HCT116 (cell line): ENCODE measurements at regions not wholly inside any gene's neighbourhood (a gene's known extent, or its start where the extent isn't known, plus 50 kb on each side); places are given as distances from the start of the nearest gene placed in this dataset.

Experiments
- ATAC-seq: fragments of 200-7000 bp; cut with Tn5 transposase; 2 replicates; pipeline ENCODE4 v1.9.1; 2020; ENCODE audit warnings: mild to moderate bottlenecking, moderate library complexity
- BruUV-seq: library from RNA; stranded (reverse); fragments of 400-500 nt; replicated peaks from 2 replicates; lab custom pipeline; 2021; lab: Mats Ljungman, UMichigan
- CTCF ChIA-PET: fragments of 300-600 bp; sonication (Branson Sonifier 250); formaldehyde crosslinking; loops from one replicate; lab custom pipeline; 2021; ENCODE audit warnings: antibody characterized with exemption; lab: Charles Lee
- POLR2A ChIA-PET: fragments of 300-600, 350-600 bp; sonication (Branson Sonifier 250); formaldehyde crosslinking; loops from one replicate; lab custom pipeline; 2021; ENCODE audit warnings: antibody characterized with exemption; lab: Charles Lee
- RAD21 ChIA-PET, 2 experiments: fragments of 300-600 bp; sonication (Branson Sonifier 250); formaldehyde crosslinking; loops; one replicate each; lab custom pipeline; 2023; ENCODE audit warnings: low total read pairs in 2 of 2; ENCODE audit not compliant: uncharacterized antibody in 2 of 2, unreplicated experiment in 2 of 2, low non-redundant PET in 1 of 2; lab: Charles Lee
- DNase-seq: peaks from one replicate; pipeline ENCODE4 v3.0.0-alpha.2; 2010; ENCODE audit warnings: low read depth, low spot score
- H2AFZ ChIP-seq: fragments of 200-600 bp; shearing (Covaris generic), sonication (generic); 2 replicates; pipeline ENCODE4 v1.6.1; 2017; ENCODE audit warnings: low read depth, mixed run types, mixed read lengths, antibody characterized with exemption, low read length; ENCODE audit not compliant: poor library complexity, severe bottlenecking
- H3K27ac ChIP-seq: 2 replicates; pipeline ENCODE4 v1.5.1; 2012; ENCODE audit warnings: low read depth, low read length
- H3K27me3 ChIP-seq: fragments of 200-600 bp; sonication (generic); 2 replicates; pipeline ENCODE4 v1.6.1; 2016; ENCODE audit warnings: mixed run types, low read length, mixed read lengths; ENCODE audit not compliant: insufficient read depth
- H3K36me3 ChIP-seq, 2 experiments: fragments of 200-500 bp in 1 of 2; fragments of 200-600 bp in 1 of 2; sonication (Bioruptor generic) in 1 of 2; sonication (generic) in 1 of 2; 2 replicates each; pipeline versions ENCODE4 v1.5.1 to v1.6.1; 2014 to 2016; ENCODE audit warnings: low read length in 2 of 2, inconsistent platforms in 1 of 2, mixed read lengths in 1 of 2, mixed run types in 1 of 2; ENCODE audit not compliant: insufficient read depth in 2 of 2, control insufficient read depth in 1 of 2
- H3K4me1 ChIP-seq, 2 experiments: fragments of 200-600 bp in 1 of 2; sonication (generic) in 1 of 2; 2 replicates each; pipeline versions ENCODE4 v1.5.1 to v1.6.1; 2012 to 2017; ENCODE audit warnings: low read length in 2 of 2, inconsistent platforms in 1 of 2, mild to moderate bottlenecking in 1 of 2, mixed read lengths in 1 of 2, mixed run types in 1 of 2, moderate library complexity in 1 of 2; ENCODE audit not compliant: insufficient read depth in 2 of 2, control insufficient read depth in 1 of 2
- H3K4me2 ChIP-seq: fragments of 200-600 bp; sonication (generic); 2 replicates; pipeline ENCODE4 v1.6.1; 2017; ENCODE audit warnings: mixed run types, low read length, mixed read lengths
- H3K4me3 ChIP-seq, 2 experiments: fragments of 200-600 bp in 1 of 2; sonication (generic) in 1 of 2; replicated peaks in 1 of 2; 2 replicates each; pipeline ENCODE4 v1.5.1; 2011 to 2016; ENCODE audit warnings: low read length in 2 of 2, control low read depth in 1 of 2, low read depth in 1 of 2, mild to moderate bottlenecking in 1 of 2, mixed read lengths in 1 of 2, mixed run types in 1 of 2
- H3K79me2 ChIP-seq: fragments of 200-600 bp; sonication (generic); 2 replicates; pipeline ENCODE4 v1.6.1; 2017; ENCODE audit warnings: mild to moderate bottlenecking, mixed run types, low read length, moderate library complexity, mixed read lengths; ENCODE audit not compliant: insufficient read depth
- H3K9ac ChIP-seq: fragments of 200-600 bp; sonication (generic); 2 replicates; pipeline ENCODE4 v1.6.1; 2016; ENCODE audit warnings: low read length, mixed read lengths
- H3K9me2 ChIP-seq: fragments of 200-600 bp; sonication (generic), shearing (Covaris generic); 2 replicates; pipeline ENCODE4 v1.6.1; 2017; ENCODE audit warnings: mixed run types, mild to moderate bottlenecking, moderate library complexity; ENCODE audit not compliant: insufficient read depth
- H3K9me3 ChIP-seq, 2 experiments: fragments of 200-500 bp in 1 of 2; fragments of 200-600 bp in 1 of 2; sonication (Bioruptor generic) in 1 of 2; sonication (generic) in 1 of 2; 2 replicates each; pipeline ENCODE4 v1.6.1; 2014 to 2017; ENCODE audit warnings: low read length in 2 of 2, mixed read lengths in 2 of 2, inconsistent platforms in 1 of 2, low read depth in 1 of 2, mild to moderate bottlenecking in 1 of 2, mixed run types in 1 of 2, moderate library complexity in 1 of 2; ENCODE audit not compliant: control insufficient read depth in 1 of 2, insufficient read depth in 1 of 2
- H4K20me1 ChIP-seq: fragments of 200-600 bp; sonication (generic), shearing (Covaris generic); 2 replicates; pipeline ENCODE4 v1.6.1; 2017; ENCODE audit warnings: mixed run types, mild to moderate bottlenecking, moderate library complexity; ENCODE audit not compliant: insufficient read depth
- ATF3 ChIP-seq: IDR thresholded peaks from 2 replicates; pipeline ENCODE4 v1.6.1; 2012
- CBX3 ChIP-seq: IDR thresholded peaks from 2 replicates; pipeline ENCODE4 v1.6.1; 2012; ENCODE audit warnings: low read depth
- CTCF ChIP-seq, 3 experiments: fragments of 200-600 bp in 1 of 3; sonication (generic) in 1 of 3; IDR thresholded peaks in 2 of 3; conservative IDR thresholded peaks in 1 of 3; 2 replicates each; pipeline ENCODE4 v1.5.1; 2012 to 2017; ENCODE audit warnings: low read depth in 2 of 3, low read length in 2 of 3, antibody characterized with exemption in 1 of 3, borderline replicate concordance in 1 of 3, control low read depth in 1 of 3, mild to moderate bottlenecking in 1 of 3, mixed read lengths in 1 of 3, mixed run types in 1 of 3, moderate library complexity in 1 of 3; ENCODE audit not compliant: insufficient read depth in 1 of 3
- ELF1 ChIP-seq: IDR thresholded peaks from 2 replicates; pipeline ENCODE4 v1.6.1; 2012; ENCODE audit warnings: low read depth, borderline replicate concordance
- EZH2 ChIP-seq: fragments of 200-600 bp; sonication (generic); IDR thresholded peaks from 2 replicates; pipeline ENCODE4 v1.6.1; 2017; ENCODE audit warnings: antibody characterized with exemption, mixed run types
- EZH2phosphoT487 ChIP-seq: fragments of 200-600 bp; IDR thresholded peaks from 2 replicates; pipeline ENCODE4 v1.6.1; 2018; ENCODE audit warnings: antibody characterized with exemption, borderline replicate concordance
- FOSL1 ChIP-seq: IDR thresholded peaks from 2 replicates; pipeline ENCODE4 v1.6.1; 2012; ENCODE audit warnings: low read depth
- MAX ChIP-seq: IDR thresholded peaks from 2 replicates; pipeline ENCODE4 v1.6.1; 2012
- POLR2A ChIP-seq: IDR thresholded peaks from 2 replicates; pipeline ENCODE4 v1.7.0; 2011; ENCODE audit warnings: borderline replicate concordance; ENCODE audit not compliant: insufficient read depth, insufficient read length; ENCODE audit errors: extremely low read depth
- POLR2AphosphoS5 ChIP-seq: IDR thresholded peaks from 2 replicates; pipeline ENCODE4 v1.6.1; 2011; ENCODE audit warnings: mild to moderate bottlenecking, low read depth, low read length, moderate library complexity
- RAD21 ChIP-seq: IDR thresholded peaks from 2 replicates; pipeline ENCODE4 v1.6.1; 2012; ENCODE audit warnings: low read depth, mild to moderate bottlenecking
- REST ChIP-seq: IDR thresholded peaks from 2 replicates; pipeline ENCODE4 v1.6.1; 2012; ENCODE audit warnings: low read depth
- SP1 ChIP-seq: IDR thresholded peaks from 2 replicates; pipeline ENCODE4 v1.6.1; 2012; ENCODE audit warnings: low read depth
- SRF ChIP-seq: IDR thresholded peaks from 2 replicates; pipeline ENCODE4 v1.6.1; 2012; ENCODE audit warnings: low read depth
- YY1 ChIP-seq: IDR thresholded peaks from 2 replicates; pipeline ENCODE4 v1.6.1; 2011; ENCODE audit warnings: low read length, low read depth, moderate library complexity, mild to moderate bottlenecking; ENCODE audit not compliant: insufficient replicate concordance; ENCODE audit errors: extremely low read depth
- ZFX ChIP-seq: fragments of 450-650 bp; IDR thresholded peaks from 2 replicates; pipeline ENCODE4 v1.6.1; 2017
- intact Hi-C: fragments of 100-400 bp; cut with micrococcal nuclease; formaldehyde crosslinking; loops from 2 replicates; pipeline ENCODE4 v1.10.0; 2022

- TF ChIP-seq REST: no peak
- TF ChIP-seq ZFX: no peak
- TF ChIP-seq EZH2phosphoT487: no peak
- TF ChIP-seq YY1: no peak
- no peak for TF ChIP-seq FOSL1
- TF ChIP-seq SP1: no peak
- TF ChIP-seq POLR2A: no peak
- TF ChIP-seq SRF: no peak
These were observed 69.8 kb upstream of the MED13L start (continued) for GRCh38 chr12:116347265-116347664.

- Histone ChIP-seq H3K79me2 (no peaks in the 10 kb centered on the region), H3K9me3 (no peaks in the 10 kb centered on the region), H3K9me2 (no peaks in the 10 kb centered on the region), H3K27me3 (no peaks in the 10 kb centered on the region), H3K4me1 (peaks cover 0 to 4% of the 10 kb centered on the region in 2 experiments; a peak in 1 of 4 replicates), H3K36me3 (no peaks in the 10 kb centered on the region), H2AFZ (peak overlapping the region; percentile 72), H3K4me3 (no peak overlapping the region), H3K9ac (no peak overlapping the region), H4K20me1 (no peaks in the 10 kb centered on the region), H3K4me2 (no peak overlapping the region), H3K27ac (no peak overlapping the region)
- ATAC-seq (peak; percentile 17; the same call in 1 of the 2 replicates), DNase-seq (no peak)
- RAD21 ChIA-PET: no interaction called here
- no TSS peak for BruUV-seq
- intact Hi-C loops: no loop called here
- CTCF ChIA-PET: no interaction called here
- POLR2A ChIA-PET: no interaction called here
- TF ChIP-seq CTCF (IDR thresholded peaks at IDR 0.05 in 2 of 3, conservative IDR thresholded peaks at IDR 0.05 in 1 of 3; ENCODE audit: borderline replicate concordance in 1 of 3, insufficient read depth in 1 of 3, low read depth in 2 of 3, low read length in 2 of 3): no peak
- no peak for TF ChIP-seq ELF1
- TF ChIP-seq EZH2: no peak
- TF ChIP-seq REST: no peak
- TF ChIP-seq EZH2phosphoT487: no peak
- TF ChIP-seq RAD21: no peak
- TF ChIP-seq YY1: no peak
- TF ChIP-seq CBX3: no peak
- no peak for TF ChIP-seq FOSL1
- TF ChIP-seq MAX: no peak
- TF ChIP-seq POLR2AphosphoS5: no peak
- no peak for TF ChIP-seq ATF3
These were observed 74.9 kb upstream of the MED13L start for GRCh38 chr12:116352315-116352835.
